Uterus (tissue), 2 donors: ENCODE measurements at regions not wholly inside any gene's neighbourhood (a gene's known extent, or its start where the extent isn't known, plus 50 kb on each side); places are given as distances from the start of the nearest gene placed in this dataset.

ENCODE experiments used
- POLR2A ChIP-seq, 2 donors: fragments of 450-650 bp; IDR thresholded peaks; one replicate each; pipeline ENCODE4 v1.6.1; 2016; ENCODE audit warnings: antibody characterized with exemption in 2 of 2, mild to moderate bottlenecking in 1 of 2, moderate library complexity in 1 of 2
- TF ChIP-seq, protein P1 (sequence below), 4 experiments: fragments of 200-600 bp in 2 of 4; fragments of 450-650 bp in 2 of 4; sonication (generic) in 2 of 4; IDR thresholded peaks; one replicate each; pipeline ENCODE4 v1.5.1; 2016 to 2019; ENCODE audit warnings: antibody characterized with exemption in 4 of 4, mild to moderate bottlenecking in 2 of 4, moderate library complexity in 1 of 4

DNA sequence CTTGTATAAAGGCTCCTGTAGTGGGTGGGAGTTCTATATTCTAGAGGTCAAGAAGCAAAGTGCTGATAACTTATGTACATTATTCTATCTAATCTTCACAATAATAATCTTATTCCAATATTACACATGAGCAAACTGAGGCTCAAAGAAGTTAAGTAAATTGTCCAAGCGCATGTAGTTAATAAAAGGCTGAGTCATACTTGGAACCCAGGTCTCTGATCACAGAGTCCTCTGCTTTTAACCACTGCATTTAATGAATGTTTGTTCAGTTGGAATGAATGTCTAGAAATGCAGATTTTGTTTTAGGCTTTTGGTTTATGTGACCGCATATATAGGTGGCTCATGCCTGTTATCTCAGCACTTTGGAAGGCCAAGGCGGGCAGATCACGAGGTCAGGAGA lies 88.4 kb upstream of the PAQR3 start:
- TF ChIP-seq, protein P1, sequence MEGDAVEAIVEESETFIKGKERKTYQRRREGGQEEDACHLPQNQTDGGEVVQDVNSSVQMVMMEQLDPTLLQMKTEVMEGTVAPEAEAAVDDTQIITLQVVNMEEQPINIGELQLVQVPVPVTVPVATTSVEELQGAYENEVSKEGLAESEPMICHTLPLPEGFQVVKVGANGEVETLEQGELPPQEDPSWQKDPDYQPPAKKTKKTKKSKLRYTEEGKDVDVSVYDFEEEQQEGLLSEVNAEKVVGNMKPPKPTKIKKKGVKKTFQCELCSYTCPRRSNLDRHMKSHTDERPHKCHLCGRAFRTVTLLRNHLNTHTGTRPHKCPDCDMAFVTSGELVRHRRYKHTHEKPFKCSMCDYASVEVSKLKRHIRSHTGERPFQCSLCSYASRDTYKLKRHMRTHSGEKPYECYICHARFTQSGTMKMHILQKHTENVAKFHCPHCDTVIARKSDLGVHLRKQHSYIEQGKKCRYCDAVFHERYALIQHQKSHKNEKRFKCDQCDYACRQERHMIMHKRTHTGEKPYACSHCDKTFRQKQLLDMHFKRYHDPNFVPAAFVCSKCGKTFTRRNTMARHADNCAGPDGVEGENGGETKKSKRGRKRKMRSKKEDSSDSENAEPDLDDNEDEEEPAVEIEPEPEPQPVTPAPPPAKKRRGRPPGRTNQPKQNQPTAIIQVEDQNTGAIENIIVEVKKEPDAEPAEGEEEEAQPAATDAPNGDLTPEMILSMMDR (IDR thresholded peaks at IDR 0.05): no peak
- TF ChIP-seq POLR2A (IDR thresholded peaks at IDR 0.05): no peak
